OCI-LY7 (cell line): ENCODE measurements at regions not wholly inside any gene's neighbourhood (a gene's known extent, or its start where the extent isn't known, plus 50 kb on each side); places are given as distances from the start of the nearest gene placed in this dataset.
A peak's percentile ranks its signal among the peaks of the same experiment; 100 is the strongest.

Experiments
- BruUV-seq: library from RNA; stranded (reverse); fragments of 400-500 nt; replicated peaks from 2 replicates; lab custom pipeline; 2021; lab: Mats Ljungman, UMichigan
- CTCF ChIA-PET: fragments of 300-600 bp; sonication (Branson Sonifier 250); formaldehyde crosslinking; loops from one replicate; lab custom pipeline; 2022; ENCODE audit warnings: antibody characterized with exemption; ENCODE audit not compliant: unreplicated experiment; lab: Charles Lee
- POLR2A ChIA-PET: fragments of 300-600 bp; sonication (Branson Sonifier 250); formaldehyde crosslinking; loops from one replicate; lab custom pipeline; 2022; ENCODE audit warnings: antibody characterized with exemption; lab: Charles Lee
- DNase-seq: peaks from one replicate; pipeline ENCODE4 v3.0.0-alpha.2; 2015; ENCODE audit warnings: low spot score
- H2AFZ ChIP-seq: fragments of 200-600 bp; sonication (generic), shearing (Covaris generic); 2 replicates; pipeline ENCODE4 v1.6.1; 2014; ENCODE audit warnings: mild to moderate bottlenecking, antibody characterized with exemption, low read length, moderate library complexity
- H3K27ac ChIP-seq: fragments of 200-600 bp; sonication (generic); 2 replicates; pipeline ENCODE4 v1.5.1; 2014; ENCODE audit warnings: mixed run types, low read depth, mild to moderate bottlenecking, moderate library complexity, low read length, inconsistent platforms; ENCODE audit not compliant: poor library complexity, severe bottlenecking
- H3K36me3 ChIP-seq: fragments of 200-600 bp; sonication (generic); 2 replicates; pipeline ENCODE4 v1.6.1; 2014; ENCODE audit warnings: mild to moderate bottlenecking, antibody characterized with exemption, low read length, moderate library complexity, mixed read lengths; ENCODE audit not compliant: insufficient read depth
- H3K4me1 ChIP-seq: fragments of 200-600 bp; sonication (generic); 2 replicates; pipeline ENCODE4 v1.5.1; 2014; ENCODE audit warnings: mild to moderate bottlenecking, low read length; ENCODE audit not compliant: insufficient read depth, poor library complexity, severe bottlenecking
- H3K4me2 ChIP-seq: fragments of 200-600 bp; sonication (generic); 2 replicates; pipeline ENCODE4 v1.6.1; 2014; ENCODE audit warnings: mild to moderate bottlenecking, low read length
- H3K4me3 ChIP-seq: fragments of 200-600 bp; sonication (generic); 2 replicates; pipeline ENCODE4 v1.5.1; 2014; ENCODE audit warnings: mild to moderate bottlenecking, low read depth, low read length; ENCODE audit not compliant: poor library complexity, severe bottlenecking
- H3K79me2 ChIP-seq: fragments of 200-600 bp; sonication (generic); 2 replicates; pipeline ENCODE4 v1.6.1; 2016; ENCODE audit warnings: low read depth, mild to moderate bottlenecking, low read length, moderate library complexity, mixed read lengths; ENCODE audit not compliant: insufficient read depth
- H3K9me2 ChIP-seq: fragments of 200-600 bp; sonication (generic); 2 replicates; pipeline ENCODE4 v1.6.1; 2016; ENCODE audit warnings: mild to moderate bottlenecking, low read length, mixed read lengths; ENCODE audit not compliant: insufficient read depth
- H3K9me3 ChIP-seq: fragments of 200-600 bp; sonication (generic); 2 replicates; pipeline ENCODE4 v1.6.1; 2014; ENCODE audit warnings: mild to moderate bottlenecking, mixed run types, low read length, mixed read lengths
- H4K20me1 ChIP-seq: fragments of 200-600 bp; sonication (generic); 2 replicates; pipeline ENCODE4 v1.6.1; 2014; ENCODE audit warnings: mild to moderate bottlenecking, antibody characterized with exemption, low read length, moderate library complexity, mixed read lengths; ENCODE audit not compliant: insufficient read depth
- EZH2phosphoT487 ChIP-seq: fragments of 200-600 bp; sonication (generic); IDR thresholded peaks from 2 replicates; pipeline ENCODE4 v1.6.1; 2018; ENCODE audit warnings: low read depth, borderline replicate concordance, mild to moderate bottlenecking, mixed run types, antibody characterized with exemption, low read length, moderate library complexity, mixed read lengths
- intact Hi-C: fragments of 100-400 bp; cut with micrococcal nuclease; formaldehyde crosslinking; loops from one replicate; pipeline ENCODE4 v1.10.0; 2022; ENCODE audit not compliant: unreplicated experiment
- TF ChIP-seq, protein P1 (sequence below): fragments of 200-600 bp; sonication (generic); conservative IDR thresholded peaks from 2 replicates; pipeline ENCODE4 v1.5.1; 2014; ENCODE audit warnings: mild to moderate bottlenecking, antibody characterized with exemption, low read length, moderate library complexity, mixed read lengths

DNA sequence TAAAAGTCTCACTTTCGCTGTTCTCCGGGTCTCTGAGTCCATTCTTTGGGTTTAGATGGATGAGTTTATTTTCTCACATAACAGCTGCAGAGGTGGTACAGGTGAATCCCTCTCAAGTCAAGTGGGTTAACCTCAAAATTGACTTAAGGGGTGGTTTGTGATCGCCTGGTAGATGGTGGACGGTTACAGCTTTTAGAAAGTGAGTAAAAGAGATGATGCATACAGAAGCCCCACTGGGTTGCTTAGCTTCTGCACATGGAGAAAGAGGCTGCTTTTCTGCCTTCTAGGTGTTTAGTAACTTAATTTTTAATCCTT, 146.7 kb downstream of the TRIM27 start:
- ChIA-PET CTCF (no interaction called here), POLR2A (interaction anchor here (1.8 kb wide), 1 partner anchor 50 kb away, joined by 6 read pairs; no protein-coding TSS in a partner anchor)
- Histone ChIP-seq H3K27ac (no peak overlapping the region), H3K9me2 (no peaks in the 10 kb centered on the region), H3K79me2 (no peaks in the 10 kb centered on the region), H3K36me3 (no peaks in the 10 kb centered on the region), H4K20me1 (no peaks in the 10 kb centered on the region), H3K4me2 (no peak overlapping the region), H2AFZ (peak overlapping the region; percentile 34), H3K4me1 (peaks cover 26% of the 10 kb centered on the region), H3K4me3 (no peak overlapping the region), H3K9me3 (no peaks in the 10 kb centered on the region)
- no peak for DNase-seq
- intact Hi-C loops: no loop called here
- no TSS peak for BruUV-seq
- TF ChIP-seq, protein P1, sequence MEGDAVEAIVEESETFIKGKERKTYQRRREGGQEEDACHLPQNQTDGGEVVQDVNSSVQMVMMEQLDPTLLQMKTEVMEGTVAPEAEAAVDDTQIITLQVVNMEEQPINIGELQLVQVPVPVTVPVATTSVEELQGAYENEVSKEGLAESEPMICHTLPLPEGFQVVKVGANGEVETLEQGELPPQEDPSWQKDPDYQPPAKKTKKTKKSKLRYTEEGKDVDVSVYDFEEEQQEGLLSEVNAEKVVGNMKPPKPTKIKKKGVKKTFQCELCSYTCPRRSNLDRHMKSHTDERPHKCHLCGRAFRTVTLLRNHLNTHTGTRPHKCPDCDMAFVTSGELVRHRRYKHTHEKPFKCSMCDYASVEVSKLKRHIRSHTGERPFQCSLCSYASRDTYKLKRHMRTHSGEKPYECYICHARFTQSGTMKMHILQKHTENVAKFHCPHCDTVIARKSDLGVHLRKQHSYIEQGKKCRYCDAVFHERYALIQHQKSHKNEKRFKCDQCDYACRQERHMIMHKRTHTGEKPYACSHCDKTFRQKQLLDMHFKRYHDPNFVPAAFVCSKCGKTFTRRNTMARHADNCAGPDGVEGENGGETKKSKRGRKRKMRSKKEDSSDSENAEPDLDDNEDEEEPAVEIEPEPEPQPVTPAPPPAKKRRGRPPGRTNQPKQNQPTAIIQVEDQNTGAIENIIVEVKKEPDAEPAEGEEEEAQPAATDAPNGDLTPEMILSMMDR: no peak
- TF ChIP-seq EZH2phosphoT487: no peak

DNA sequence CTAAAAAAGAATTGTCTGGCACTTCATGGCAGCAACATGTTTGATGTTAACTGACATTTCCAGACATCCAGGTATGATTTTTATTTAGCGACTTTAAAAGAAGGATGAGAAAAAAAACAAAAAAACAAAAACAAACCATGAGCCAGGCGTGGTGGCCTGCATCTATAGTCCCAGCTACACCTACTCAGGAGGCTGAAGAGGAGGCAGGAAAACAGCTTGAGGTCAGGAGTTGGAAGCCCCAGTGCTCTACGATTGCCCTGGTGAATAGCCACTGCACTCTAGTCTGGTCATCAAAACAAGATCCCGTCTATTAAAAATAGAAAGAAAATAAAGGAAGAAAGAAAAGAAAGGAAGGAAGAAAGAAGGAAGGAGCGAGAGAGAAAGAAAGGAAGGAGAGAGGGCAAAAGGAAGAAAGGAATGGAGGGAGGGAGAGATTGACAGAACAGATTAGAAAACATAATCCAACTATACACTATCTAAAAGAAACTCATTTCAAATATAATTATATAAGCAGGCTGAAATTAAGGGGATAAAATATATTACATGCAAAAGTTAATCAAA, 141.6 kb downstream of the TRIM27 start:
- Histone ChIP-seq H3K4me3 (peak overlapping the region; percentile 46), H4K20me1 (no peaks in the 10 kb centered on the region), H3K36me3 (no peaks in the 10 kb centered on the region), H3K4me1 (peaks cover 18% of the 10 kb centered on the region), H3K27ac (peak overlapping the region; percentile 85), H3K79me2 (no peaks in the 10 kb centered on the region), H2AFZ (peak overlapping the region; percentile 83), H3K9me3 (no peaks in the 10 kb centered on the region), H3K4me2 (peak overlapping the region; percentile 79), H3K9me2 (no peaks in the 10 kb centered on the region)
- TF ChIP-seq, protein P1: no peak
- no peak for TF ChIP-seq EZH2phosphoT487
- intact Hi-C loops: no loop called here
- BruUV-seq: no TSS peak
- ChIA-PET CTCF (no interaction called here), POLR2A (interaction anchor here (0.7 to 1.0 kb wide), 2 partner anchors 55 to 386 kb away, joined by 4 to 8 read pairs; no protein-coding TSS in a partner anchor)
- DNase-seq: no peak

DNA sequence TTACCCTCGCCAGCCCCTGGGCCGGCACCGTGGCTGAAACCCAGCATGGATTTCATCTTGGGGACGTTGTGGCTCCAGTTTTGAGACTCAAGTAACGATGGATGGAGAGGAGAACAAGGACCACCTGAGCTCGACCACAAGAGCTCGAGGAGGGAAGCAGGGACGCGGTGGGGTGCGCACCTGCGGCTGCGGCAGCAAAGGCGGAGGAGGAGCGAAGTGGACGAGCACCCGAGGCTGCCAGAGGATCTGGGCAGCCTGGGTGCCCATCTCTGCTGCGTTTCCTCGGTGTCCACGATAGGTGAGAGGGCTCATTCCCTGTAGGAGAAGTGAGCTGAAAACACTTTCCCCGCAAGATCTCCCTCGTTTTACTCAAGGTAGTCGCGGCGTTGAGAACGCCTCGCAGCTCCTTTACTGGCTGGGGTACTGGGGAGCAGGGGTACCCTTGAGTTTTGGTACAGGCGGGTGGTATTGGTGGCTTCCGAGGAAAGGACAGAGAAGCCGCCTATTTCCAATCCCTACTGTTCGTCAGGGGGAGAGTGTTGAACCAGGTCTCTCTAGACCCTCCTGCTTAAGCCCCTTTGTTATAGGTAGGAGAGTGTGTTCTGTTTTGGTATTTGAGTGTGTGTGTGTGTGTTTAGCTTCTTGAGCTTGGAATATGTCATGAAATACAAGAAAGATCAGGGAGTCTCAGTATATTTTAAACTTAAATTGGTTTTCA, 137.7 kb downstream of the TRIM27 start:
- H3K36me3 ChIP-seq: no peaks in the 10 kb centered on the region
- intact Hi-C loops: no loop called here
- peaks cover 15% of the 10 kb centered on the region for H3K4me1 ChIP-seq
- no peaks in the 10 kb centered on the region for H3K9me2 ChIP-seq
- no peaks in the 10 kb centered on the region for H3K9me3 ChIP-seq
- no peak overlapping the region for H3K27ac ChIP-seq
- no peak for TF ChIP-seq EZH2phosphoT487
- BruUV-seq: no TSS peak
- H4K20me1 ChIP-seq: no peaks in the 10 kb centered on the region
- POLR2A ChIA-PET: interaction anchor here (0.8 kb wide), 1 partner anchor 22 kb away, joined by 4 read pairs; no protein-coding TSS in a partner anchor
- no peaks in the 10 kb centered on the region for H3K79me2 ChIP-seq
- H2AFZ ChIP-seq: peak overlapping the region; percentile 48; the same call in 1 of the 2 replicates
- CTCF ChIA-PET: no interaction called here
- DNase-seq: no peak
- no peak overlapping the region for H3K4me2 ChIP-seq
- H3K4me3 ChIP-seq: no peak overlapping the region
